Prostate gland (tissue), 2 donors: ENCODE measurements at regions not wholly inside any gene's neighbourhood (a gene's known extent, or its start where the extent isn't known, plus 50 kb on each side); places are given as distances from the start of the nearest gene placed in this dataset.

Source experiments
- CTCF ChIP-seq, 4 experiments: fragments of 200-600 bp in 2 of 4; fragments of 450-650 bp in 2 of 4; sonication (generic) in 2 of 4; IDR thresholded peaks; 1 replicate in 3 of 4; 2 replicates in 1 of 4; pipeline ENCODE4 v1.5.1; 2016 to 2019; ENCODE audit warnings: antibody characterized with exemption in 4 of 4, mild to moderate bottlenecking in 2 of 4, moderate library complexity in 2 of 4
- POLR2A ChIP-seq: fragments of 450-650 bp; IDR thresholded peaks from one replicate; pipeline ENCODE4 v1.6.1; 2016; ENCODE audit warnings: antibody characterized with exemption, mild to moderate bottlenecking

GRCh38 chr1:239807361-239807760 is 284.3 kb upstream of the FMN2 start:
- TF ChIP-seq CTCF (IDR thresholded peaks at IDR 0.05) (no peak), POLR2A (no peak)
